NCI-H226 (cell line): ENCODE measurements at regions not wholly inside any gene's neighbourhood (a gene's known extent, or its start where the extent isn't known, plus 50 kb on each side); places are given as distances from the start of the nearest gene placed in this dataset.
"Not testable (repeated sequence)": the region's sequence is repeated elsewhere in the genome, so short reads cannot be mapped to it uniquely, and the experiment has no call there.

Source experiments
- DNase-seq: peaks from one replicate; pipeline ENCODE4 v3.0.0-alpha.2; 2015

DNA sequence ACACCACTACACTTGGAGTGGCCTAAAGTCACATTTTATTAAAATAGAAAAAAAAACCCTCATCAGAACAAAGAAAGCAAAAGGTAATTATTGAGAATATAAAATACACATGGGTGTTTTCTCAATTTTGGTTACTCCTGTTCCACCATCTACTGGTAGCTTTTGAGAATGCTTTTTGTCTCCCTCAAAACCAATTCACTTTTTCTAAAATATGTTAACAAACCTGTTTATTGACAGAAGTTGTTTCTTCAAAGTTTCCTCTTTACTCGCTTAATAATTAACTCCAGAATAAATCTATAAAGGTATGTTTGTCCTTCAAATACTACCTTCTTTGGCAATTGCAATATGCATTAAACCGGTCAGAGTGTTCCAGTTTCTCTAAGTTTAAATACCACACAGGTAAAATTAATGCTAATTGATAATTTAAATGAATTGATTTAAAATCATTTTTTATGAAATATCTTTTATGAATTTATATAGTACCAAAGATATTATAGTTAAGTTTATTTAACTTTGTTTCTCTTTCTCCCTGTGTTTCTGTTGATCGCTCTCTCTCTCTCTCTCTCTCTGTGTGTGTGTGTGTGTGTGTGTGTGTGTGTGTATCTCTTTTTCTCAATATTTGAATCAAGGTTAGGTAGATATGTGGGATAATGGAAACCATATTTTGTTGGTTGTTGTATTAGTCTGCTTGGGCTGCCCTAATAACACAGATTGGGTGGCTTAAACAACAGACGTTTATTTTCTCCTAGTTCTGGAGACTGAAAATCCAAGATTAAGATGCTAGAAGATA lies 487.4 kb downstream of the PRDM9 start:
- no peak for DNase-seq

DNA sequence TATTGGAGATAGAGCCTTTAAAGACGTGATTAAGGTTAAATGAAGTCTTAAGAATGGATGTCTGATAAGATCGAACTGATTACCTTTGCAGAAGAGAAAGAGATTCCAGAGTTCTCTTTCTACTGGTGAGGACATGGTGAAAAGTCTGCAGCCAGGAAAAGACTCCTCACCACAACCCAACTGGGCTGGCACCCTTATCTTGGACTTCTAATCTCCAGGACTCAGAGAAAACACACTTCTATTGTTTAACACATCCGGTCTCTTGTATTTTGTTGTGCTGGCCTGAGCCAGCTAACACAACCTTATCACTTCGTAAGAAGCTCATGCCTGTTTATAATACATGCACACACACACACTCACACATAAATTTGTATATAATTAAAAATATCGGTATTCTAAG lies 489.1 kb downstream of the PRDM9 start:
- no peak for DNase-seq

DNA sequence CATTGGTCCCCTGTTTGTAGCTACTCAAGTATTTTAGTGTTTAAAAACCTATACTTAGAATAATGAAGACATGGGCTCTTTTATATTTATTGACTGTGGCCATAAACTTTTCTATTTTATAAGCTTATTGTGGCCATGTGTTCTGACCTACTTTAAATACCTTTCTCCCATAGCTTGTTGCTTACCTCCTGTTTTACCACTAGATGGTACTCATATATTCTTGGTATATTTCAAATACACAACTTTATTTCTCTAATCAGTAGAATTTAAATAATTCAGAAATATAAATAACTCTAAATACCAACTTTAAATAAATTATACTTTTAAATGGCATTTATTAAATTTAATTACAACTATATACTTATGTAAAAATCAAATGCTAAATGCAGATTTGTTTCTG lies 498.0 kb downstream of the PRDM9 start:
- DNase-seq: no peak

DNA sequence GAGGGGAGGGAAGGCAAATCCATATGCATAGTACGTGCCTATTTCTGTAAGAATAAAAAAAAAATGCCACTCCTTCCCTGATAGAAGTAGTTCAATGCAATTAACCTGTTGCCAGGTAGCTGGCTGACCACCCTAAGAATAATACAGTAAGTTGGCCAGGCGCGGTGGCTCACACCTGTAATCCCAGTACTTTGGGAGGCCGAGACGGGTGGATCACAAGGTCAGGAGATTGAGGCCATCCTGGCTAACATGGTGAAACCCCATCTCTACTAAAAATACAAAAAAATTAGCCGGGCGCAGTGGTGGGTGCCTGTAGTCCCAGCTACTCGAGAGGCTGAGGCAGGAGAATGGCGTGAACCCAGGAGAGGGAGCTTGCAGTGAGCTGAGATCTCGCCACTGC lies 510.3 kb downstream of the PRDM9 start:
- not testable (repeated sequence) for DNase-seq

DNA sequence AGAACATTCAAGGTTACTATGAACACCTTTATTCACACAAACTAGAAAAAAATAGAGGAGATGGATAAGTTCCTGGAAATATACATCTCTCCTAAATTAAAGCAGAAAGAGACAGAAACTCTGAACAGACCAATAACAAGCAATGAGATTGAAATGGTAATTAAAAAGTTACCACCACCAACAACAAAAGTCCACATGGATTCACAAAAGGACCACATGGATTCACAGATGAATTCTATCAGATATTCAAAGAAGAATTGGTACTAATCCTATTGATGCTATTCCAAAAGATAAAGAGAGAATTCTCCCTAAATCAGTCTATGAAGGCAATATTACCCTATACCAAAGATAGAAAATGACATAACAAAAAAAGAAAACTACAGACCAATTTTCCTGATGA lies 518.9 kb downstream of the PRDM9 start:
- DNase-seq: no peak

DNA sequence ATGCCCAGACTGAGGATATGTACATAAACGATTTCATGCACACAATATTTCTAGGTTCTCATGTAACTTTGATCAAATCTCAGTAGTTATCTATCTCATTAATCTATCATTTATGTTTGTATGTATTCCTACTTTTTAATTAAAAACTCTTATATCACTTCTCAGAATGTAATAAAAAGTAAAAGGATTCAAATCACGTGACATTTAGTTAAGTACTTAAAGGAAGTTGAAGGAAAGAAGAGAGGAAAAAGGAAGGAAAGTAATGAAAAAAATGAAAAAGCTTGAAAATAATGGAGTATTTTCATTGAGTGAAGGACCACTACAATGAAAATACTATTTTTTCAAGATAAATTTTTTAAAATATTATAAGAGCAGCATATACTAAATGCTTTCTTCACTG lies 535.3 kb downstream of the PRDM9 start:
- DNase-seq: no peak

DNA sequence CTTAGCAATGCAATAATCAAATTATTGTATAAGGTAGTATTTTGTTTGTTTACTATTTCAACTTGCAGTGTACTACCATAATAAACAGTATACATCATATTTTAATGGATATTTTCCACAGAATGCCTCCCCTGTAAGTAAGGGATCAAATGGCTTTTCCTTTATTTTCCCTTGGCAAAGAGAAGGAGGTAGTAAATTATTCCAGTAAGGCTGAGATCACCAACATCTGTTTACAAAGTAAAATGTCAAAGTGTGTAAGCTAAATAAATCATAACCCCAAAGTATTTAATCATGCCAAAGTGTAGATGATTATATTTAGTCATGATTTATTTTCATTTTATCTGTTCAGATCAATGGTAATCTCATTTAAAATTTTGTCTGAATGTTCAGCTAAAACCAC lies 537.6 kb downstream of the PRDM9 start:
- no peak for DNase-seq

DNA sequence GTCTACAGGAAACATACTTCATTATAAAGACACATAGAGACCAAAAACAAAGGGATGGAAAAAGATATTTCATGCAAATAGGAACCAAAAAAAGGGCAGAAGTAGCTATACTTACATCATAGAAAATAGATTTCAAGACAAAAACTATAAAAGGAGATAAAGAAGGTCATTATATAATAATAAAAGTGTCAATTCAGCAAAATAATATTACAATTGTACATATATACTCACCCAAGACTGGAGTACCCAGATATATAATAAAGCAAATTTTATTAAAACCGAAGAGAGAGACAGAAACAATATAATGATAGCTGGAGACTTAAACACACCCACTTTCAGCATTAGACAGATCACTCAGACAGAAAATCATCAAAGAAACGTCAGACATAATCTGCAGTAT lies 546.3 kb downstream of the PRDM9 start:
- DNase-seq: no peak

DNA sequence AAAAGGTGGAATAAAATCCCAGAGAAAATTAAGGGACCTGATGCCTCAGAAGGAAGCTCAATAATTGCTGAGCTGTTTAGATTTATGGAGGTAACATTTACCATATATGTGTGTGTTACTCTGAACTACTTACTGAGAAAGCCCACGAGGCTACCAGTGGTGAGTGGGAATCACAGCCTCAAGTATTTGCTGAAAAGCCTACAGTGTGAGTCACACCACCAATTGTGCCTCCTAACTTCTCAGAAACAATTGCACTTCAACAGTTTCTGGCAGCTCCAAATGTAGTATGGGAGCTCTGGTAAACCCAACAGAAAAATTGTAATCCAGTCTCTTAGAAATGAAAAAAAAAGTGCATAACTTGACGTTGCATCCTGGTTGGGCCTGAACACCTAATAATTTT lies 551.6 kb downstream of the PRDM9 start:
- DNase-seq: no peak

DNA sequence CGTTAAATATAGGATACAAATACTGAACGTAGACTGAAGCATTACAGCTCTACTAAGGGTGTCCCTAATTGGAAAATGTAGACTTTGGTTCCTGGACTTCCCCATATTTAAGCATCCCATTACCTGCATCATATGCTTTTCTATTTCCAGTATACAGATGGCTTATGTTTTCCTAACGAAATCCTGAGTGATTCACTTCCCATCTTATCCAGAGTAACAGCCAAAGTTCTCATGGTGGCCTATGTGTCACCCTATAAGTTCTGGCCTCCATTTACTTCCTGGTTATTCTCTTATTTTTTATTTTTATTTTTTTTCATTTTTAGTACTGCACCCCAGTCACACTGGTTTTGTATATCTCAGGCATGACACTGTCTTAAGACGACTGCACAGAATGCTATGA lies 552.3 kb downstream of the PRDM9 start:
- no peak for DNase-seq

DNA sequence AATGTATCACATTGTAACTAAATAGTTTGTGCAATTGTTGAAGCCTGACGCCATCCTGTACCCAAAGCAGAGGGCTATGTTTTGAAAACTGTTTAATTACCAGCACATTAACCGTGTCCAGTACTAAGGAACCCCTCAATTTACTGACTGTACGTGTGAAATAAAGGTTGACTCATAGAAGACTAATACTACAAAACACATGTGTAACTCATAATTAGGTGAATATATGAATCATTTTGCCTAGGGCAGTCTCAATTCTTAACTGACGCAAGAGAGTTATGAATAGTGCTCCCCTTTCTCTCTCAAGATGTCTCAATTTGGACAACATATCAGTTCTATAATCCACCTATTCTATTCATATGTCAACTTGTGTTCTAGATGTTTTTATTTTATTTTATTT lies 558.4 kb downstream of the PRDM9 start:
- DNase-seq: no peak

DNA sequence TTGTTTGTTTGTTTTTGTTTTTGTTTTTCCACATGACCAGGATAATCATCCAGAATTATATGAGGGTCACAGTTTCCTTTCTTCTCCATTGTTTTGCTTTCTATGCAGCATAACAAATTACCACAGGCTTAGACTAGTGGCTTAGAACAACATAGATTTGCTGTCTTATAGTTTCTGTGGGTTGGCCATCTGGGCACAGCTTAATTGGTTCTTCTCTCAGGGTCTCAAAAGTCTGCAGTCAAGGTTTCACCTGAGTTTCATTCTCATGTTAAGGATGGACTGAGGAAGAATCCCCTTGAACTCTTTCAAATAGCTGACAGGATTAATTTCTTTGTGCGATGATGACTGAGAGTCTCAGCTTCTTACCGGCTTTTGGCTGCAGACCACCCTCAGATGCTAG lies 559.8 kb downstream of the PRDM9 start:
- no peak for DNase-seq

DNA sequence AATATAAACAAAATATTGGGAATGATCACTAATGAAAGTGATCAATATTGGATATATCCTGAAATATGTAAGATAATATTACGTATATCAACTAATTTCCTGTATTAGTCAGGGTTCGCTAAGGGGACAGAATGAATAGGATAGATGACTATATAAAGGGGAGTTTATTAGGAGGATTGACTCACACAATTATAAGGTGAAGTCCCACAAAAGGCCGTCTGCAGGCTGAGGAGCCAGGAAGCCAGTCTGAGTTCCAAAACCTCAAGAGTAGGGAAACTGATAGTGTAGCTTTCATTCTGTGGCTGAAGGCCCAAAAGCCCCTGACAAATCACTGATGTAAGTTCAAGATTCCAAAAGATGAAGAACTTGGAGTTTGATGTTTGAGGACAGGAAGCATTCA lies 561.1 kb downstream of the PRDM9 start:
- DNase-seq: no peak

DNA sequence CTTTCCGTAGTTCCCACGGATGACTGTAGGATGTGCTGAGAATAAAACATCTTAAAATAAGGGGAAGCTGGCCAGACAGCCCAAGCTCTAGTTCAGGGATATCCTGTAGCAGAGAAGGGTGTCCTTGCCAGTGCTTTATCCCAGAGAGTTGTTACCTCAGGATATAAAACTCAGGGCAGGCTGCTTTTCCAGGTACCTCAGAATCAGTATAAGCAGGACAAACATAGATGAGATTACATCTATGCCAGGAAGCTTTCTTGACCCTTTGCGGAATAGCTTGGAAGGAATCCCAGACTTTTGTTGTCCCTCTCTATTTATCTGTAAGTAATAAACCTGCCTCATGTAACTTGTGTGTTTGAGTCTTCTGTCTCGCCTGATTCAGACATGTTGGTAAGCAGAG lies 565.7 kb downstream of the PRDM9 start:
- DNase-seq: no peak

DNA sequence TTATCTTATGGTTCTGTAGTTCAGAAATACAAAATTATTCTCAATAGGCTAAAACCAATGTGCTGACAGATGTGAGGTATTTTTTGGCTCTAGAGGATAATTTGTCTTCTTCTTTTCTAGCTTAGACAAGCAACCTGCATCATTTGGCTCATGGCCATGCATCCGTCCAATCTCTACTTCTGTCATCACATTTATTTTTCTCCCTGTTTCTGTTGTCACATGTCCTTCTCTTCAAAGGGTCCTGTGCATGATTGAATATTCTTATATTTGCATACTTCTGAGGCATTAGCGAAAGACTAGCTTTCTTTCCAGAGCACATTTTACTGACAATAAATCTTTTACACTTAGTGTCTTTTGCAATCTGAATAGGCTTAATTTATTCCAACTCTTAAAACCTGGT lies 564.7 kb downstream of the CDH10 start:
- DNase-seq: no peak

DNA sequence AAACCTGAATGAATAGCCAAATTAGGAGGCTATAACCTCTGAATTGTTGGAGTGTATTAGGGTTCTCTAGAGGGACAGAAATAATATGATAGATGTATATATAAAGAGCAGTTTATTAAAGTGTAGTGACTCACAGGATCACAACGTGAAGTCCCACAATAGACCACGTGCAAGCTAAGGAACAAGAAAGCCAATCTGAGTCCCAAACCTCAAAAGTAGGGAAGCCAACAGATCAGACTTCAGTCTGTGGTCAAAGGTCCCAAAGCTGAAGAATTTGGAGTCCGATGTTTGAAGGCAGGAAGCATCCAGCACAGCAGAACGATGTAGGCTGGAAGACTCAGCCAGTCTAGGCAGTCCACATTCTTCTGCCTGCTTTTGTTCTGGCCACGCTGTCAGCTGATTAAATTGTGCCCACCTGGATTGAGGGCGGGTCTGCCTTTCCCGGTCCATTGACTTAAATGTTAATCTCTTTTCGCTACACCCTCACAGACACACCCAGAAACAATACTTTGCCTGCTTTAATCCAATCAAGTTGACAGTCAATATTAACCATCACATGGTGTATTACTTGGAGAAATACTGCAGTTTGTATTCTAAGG lies 550.6 kb downstream of the CDH10 start:
- no peak for DNase-seq

DNA sequence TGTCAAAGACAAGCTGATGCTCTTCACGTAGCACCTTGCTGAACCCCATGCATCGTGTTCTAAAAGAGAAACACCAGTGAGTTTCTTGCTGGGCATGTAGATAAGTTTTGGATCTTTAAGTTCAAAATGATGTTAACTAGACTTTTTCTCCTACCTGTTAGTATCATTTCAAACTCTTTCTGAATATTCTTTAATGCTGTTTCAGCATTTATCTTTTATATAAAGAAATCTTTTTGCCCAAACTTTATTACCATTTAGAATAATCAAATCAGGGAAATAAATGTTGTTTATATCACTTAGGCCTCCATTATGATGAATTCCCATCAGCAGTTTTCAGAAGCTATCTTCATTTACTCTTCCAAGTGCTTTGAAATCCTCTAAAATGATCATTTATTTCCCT lies 542.8 kb downstream of the CDH10 start:
- DNase-seq: no peak

DNA sequence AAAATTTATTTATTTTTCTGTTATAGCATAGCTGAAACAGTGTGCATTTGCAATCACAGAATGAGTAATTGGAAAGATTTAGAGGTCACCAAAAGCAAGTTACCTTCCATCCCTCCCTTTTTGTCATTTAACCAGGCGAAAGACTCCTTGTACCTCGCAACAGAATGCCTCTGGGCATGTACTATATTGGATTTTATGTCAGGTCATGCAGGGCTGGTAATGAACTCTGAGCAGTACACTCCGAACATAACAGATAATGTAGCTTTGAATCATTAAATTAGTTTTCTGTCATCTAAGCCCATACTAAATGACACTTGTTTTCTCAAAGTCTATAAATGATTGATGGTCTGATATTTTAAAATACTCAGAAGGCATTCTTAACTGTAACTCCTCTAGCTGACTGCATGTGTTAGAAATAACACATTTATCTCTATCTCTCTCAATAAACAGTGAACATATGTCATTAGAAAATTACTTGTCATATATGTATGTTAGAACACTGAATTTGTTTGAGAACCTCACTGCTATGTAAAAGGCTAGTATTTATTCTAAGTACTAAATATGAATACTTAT lies 541.2 kb downstream of the CDH10 start:
- DNase-seq: no peak

DNA sequence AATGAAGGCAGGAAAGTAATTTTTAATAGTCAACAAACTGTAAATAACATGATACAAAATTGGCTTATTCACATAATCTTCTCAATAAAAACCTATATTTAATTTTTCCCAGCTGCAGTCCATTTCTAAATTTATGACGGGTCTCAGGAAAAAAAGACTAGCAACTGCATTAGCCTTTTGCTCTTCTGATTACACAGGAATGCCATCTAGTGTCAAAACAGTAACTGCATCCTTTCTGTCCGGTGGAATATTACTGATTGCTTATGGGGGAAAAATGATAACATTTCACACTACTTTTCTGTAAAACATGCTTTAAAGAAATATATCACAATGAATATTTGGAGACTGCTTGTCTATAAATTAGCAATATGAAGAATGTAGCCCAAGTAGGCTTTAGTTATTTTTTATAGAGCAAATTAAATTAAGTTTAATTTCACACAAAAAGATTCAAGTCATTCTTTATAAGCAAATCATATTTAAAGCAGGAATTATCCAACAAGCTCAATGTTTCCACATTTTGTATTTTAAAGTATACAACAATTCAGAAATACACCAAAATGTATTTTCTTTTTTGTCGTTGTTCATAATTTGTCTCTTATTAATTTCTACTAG lies 534.7 kb downstream of the CDH10 start:
- peak; percentile 3 for DNase-seq

DNA sequence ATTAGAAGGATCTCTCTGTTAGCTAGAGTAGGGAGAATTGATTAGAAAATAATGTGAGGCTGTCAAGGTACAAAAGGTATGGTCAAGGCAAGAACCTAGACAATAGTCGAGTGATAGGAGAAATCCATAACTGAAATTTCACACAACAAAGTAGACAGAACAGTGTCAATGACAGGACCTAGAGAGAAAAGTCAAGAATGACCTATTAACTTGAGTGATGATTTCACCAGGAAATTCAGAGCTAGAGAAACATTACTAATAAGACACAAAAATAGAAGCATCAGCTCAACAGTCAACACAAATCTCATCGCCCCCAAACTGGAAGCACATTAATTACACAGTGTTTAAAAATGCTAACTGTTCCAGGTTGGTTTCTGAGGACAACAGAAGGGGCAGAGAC lies 532.4 kb downstream of the CDH10 start:
- no peak for DNase-seq

DNA sequence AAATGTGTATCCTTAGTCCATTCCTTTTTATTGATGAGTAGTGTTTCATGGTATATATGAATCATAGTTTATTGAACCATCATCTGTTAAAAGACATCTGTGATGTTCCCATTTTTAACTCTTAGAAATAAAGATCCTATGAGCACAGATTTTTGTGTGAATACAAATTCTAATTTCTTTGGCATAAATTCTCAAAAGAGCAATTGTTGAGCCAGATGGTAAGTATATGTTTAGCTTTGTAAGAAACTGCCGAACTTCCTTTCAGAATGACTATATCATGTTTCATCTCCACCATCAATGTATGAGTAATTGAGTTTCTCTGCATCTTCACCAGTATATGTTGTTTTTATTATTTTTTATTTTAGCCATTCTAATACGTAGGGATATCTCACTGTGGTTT lies 526.4 kb downstream of the CDH10 start:
- no peak for DNase-seq

DNA sequence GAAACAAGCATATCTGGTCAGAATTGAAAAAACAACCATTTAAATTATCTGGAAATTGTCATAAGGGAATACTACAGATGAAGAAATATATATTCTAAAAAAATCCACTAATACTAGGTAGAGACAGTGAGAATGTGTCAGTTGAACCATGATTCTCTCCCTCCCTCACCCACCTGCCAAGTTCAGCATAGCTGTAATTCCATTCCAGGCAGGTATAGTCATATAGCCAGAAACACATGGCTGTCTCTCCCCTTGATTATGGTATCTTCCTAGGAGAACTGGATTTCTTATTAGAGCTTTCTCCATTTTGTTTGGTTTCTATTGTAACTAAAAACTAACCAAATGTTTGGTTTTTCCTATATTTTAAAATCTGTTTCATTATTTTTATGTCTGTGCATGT lies 509.2 kb downstream of the CDH10 start:
- peak; percentile 49 for DNase-seq

DNA sequence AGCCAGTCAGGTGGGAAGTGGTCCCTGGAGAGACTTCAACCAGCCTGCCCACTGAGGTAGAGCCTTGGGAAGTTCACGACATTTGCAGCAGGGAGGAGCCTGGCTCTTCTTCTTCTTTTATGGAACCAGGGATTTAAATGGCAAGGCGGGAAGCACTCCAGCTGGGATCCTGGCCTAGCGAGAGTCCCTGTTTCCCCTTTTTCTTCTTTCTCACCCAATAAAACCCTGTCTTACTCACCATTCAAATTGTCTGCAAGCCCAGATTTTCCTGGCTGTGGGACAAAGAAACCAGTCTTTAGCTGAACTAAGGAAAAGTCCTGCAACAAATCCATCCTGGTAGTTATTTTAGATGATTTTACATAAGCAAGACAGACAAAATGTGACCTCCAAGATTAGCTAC lies 503.7 kb downstream of the CDH10 start:
- DNase-seq: no peak

DNA sequence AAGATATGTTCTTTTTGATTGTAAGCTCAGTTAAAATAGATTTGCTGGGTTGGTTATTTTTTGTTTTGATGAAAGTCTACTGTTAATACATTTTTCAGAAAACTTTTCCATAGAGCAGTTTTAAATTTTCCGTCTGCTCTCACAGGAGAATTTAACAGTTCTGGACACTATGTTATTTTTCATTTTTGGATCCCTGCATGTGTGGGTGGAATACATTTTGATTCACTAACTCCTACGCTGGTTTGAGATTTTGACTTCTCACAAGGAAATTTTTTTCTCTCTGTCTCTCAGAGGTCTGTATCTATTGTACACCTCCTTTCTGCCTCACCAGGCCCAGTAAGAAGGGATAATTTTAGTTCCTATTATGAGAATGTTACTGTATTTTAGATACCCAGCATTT lies 502.4 kb downstream of the CDH10 start:
- no peak for DNase-seq
